GM18870 (cell line): ENCODE measurements at regions not wholly inside any gene's neighbourhood (a gene's known extent, or its start where the extent isn't known, plus 50 kb on each side); places are given as distances from the start of the nearest gene placed in this dataset.
"Not testable (repeated sequence)": the region's sequence is repeated elsewhere in the genome, so short reads cannot be mapped to it uniquely, and the experiment has no call there.

Experiments used
- ATAC-seq: cut with Tn5 transposase; IDR thresholded peaks from one replicate; pipeline ENCODE4 v1.9.1; 2021; ENCODE audit warnings: moderate library complexity; ENCODE audit not compliant: unreplicated experiment

DNA sequence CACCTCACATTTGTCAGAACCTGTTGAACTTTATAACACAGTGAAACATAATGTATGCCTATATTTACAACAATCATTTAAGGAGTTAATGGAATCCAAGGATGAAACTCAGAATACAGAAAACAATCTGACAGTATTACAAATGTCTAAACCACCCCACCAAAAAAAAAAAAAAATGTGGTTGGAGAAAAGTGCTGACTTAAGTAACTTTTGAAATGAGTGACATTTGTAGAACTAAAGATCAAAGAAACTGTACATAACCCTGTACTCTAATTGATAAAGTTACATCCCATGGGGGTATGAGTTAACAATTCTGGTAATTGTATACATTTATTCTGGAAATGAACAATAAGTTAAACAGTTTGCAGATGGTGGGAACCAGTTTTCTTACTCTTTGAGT, 372.1 kb upstream of the TMEFF2 start:
- ATAC-seq = no peak

DNA sequence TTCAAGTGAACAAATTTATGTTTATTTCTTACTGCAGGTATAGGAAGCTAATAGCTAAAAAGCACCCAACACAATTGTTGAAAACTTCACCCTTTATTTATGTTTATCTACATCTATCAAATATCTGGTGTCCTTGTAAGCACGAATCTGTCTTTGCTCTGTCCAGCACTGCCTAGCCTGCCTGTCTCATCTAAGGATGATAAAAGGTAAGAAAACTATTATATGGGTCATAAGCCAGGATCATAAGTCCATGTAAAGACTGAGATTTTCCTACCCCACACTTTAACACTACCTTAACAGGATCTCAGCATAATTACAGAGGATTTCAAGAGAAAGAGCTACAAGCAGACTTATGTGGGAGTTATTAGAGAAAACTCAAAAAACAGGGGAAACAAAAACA, 365.6 kb upstream of the TMEFF2 start:
- no peak for ATAC-seq

DNA sequence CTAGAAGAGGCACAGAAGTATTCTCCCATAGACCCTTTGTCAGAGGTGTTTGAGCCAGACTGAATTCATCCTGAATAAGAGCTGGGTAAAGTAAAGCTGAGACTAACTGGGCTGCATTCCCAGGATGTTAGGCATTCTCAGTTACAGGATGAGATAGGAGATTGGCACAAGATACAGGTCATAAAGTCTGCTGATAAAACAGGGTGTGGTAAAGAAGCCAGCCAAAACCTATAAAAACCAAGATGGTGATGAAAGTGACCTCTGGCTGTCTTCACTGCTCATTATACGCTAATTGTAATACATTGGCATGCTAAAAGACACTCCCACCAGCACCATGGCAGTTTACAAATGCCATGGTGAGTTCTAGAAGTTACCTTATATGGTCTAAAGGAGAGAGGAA, 364.9 kb upstream of the TMEFF2 start:
- no peak for ATAC-seq

DNA sequence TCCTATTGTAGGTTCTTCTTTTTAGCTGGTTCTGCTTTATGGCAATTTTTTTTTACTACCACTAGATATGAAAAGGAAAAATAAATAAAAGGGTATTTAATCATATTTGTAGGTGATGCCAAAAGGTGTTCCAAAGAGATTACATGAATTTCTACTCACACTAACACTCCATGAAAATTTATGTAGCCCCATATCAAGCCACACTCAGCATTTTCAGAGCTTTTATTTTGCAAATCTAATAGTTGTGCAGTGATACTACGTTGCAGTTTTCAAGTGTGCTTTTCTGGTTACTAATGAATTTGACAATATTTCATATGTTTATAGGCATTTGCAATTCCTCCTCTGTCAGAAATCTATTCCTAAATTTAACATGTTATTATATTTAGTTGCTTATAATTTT, 363.9 kb upstream of the TMEFF2 start:
- no peak for ATAC-seq

DNA sequence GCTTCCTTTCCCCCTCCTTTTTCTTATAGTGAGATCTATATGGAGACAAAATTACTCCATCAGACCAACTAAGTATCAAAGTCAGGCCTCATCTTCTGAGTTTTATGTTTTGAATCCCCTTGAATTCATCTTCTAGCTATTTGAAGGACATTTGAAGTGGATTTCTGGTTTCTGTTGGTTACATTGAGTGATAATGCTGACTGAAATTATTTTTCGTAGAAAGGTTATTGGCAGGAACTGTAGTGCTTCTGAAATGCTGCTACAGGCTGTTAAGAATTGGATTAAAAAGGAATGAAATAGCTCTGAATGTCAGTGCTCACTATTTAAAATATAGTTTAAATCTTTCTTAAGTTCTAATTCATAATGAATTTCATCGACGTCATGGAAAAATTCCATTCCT, 361.0 kb upstream of the TMEFF2 start:
- ATAC-seq = no peak

DNA sequence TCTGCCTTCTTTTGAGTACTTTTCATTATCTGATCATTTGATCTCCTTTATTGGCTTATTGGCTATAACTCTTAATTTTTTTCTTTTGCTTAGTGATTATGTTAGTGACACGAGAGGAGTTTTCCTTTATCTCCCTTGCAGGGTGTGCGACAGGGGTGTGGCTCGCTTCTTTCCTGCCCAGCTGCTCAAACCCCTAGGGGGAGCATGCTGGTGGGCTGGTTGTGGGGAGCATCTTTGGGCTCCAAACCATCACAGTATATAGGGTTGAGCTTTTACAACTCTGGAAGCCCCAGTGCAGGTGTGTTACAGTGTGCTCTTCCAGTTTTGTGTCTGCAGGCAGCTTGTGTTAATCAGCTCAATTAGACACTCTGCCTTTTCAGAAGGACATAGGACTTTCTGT, 357.0 kb upstream of the TMEFF2 start:
- no peak for ATAC-seq

DNA sequence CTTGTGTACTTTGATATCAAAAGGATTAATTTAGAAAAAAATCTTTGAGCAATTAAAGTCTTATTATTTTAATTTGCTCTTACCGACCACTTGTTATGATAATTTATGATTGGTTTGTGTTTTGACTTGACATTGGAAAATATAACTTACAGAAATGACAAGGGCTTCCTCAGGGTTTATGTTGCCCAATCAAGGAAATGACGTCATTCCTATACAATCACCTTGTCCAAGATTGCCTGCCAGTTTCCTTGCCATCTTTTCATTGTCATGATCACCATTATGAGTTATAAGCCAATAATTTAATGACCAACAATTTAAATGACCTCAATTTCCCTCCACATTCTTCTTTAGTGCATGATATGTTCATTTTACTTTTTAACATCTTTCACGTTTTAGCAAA, 351.8 kb upstream of the TMEFF2 start:
- ATAC-seq = no peak

DNA sequence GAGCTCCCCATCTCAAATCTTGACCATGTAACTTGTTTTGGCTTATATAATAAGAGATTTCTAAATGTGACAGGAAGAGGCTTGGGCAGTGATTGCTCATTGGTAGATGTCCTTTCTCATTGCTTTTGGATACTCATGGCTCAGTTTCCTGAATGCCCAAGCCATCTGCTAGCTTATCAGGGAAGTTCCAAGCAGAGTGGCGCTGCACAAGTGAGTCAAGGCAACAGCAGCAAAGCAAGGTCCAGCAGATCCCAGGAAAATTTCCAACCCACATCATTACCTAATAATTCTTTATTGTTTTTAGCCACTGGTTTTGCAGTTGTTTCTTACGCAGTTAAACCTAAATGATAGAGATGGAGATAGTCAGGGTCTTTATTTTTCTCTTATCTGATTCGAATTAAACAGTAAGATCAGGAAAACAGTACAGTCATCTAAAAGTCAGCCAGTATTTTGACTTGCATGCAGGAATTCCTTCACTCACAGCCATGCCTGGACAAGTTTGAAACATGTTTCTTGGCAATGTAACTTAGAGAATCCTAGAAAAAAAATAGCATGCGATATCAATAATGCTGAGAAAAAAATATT, 349.7 kb upstream of the TMEFF2 start:
- ATAC-seq = no peak

DNA sequence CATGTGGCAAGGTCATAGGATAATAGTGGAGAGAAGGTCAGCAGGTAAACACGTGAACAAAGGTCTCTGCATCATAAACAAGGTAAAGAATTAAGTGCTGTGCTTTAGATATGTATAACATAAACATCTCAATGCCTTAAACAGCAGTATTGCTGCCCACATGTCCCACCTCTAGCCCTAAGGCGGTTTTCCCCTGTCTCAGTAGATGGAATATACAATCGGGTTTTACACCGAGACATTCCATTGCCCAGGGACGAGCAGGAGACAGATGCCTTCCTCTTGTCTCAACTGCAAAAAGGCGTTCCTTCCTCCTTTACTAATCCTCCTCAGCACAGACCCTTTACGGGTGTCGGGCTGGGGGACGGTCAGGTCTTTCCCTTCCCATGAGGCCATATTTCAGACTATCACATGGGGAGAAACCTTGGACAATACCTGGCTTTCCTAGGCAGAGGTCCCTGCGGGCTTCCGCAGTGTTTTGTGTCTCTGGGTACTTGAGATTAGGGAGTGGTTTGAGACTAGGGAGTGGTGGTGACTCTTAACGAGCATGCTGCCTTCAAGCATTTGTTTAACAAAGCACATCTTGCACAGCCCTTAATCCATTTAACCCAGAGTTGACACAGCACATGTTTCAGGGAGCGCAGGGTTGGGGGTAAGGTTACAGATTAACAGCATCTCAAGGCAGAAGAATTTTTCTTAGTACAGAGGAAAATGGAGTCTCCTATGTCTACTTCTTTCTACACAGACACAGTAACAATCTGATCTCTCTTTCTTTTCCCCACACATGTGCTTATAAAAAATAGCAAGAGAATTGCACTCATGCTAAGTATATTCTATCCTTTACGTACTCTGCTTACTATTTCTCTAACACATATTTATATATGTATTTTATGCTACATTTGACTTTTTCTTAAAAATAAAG, 347.7 kb upstream of the TMEFF2 start:
- not testable (repeated sequence) for ATAC-seq

DNA sequence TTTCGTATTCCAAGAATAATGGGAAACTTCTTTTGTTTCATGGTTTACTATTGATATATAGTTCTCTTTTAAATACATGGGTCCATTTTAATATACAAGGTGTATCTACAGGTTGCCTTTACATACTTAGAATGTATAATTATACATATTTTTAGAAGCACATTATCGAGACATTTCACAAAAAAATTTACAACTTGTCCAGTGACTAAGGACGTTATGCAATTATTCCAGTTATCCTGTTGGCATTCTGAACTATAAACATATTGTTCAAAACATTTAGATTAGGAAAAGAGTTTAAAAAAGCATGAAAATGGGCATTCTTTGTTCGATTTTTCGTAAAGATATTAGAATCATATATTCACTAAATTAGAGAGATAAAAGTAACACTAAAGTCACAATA, 344.6 kb upstream of the TMEFF2 start:
- no peak for ATAC-seq

DNA sequence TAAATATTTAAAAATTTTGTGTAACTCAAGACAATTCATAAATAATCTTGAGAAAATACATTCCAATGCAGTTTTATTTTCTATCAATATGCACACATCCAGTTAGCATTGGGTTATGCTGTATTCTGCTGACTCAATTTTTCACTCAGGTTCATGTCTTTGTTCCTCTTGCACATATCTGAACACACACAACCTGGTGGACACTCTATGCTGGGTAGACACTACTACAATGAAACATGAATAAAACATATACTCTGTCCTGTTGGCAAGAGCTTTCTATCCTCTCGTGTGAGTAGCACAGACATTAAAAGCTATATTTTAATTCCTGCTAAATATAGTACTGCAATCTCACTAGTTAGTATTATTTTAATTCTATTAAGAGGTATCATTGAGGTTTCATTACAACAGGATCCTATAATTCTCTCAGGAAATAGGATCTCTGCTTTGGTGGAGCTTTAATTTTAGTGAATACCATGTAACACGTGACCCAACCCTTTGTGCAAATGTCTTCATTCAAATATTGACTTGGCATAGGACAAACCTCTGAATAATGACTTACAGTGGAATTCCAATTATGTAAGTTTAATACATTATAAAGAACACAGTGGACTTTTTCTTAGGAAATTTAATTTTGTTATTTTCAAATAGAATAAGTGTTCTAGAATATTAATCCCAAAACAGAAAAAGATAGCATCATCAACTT, 342.3 kb upstream of the TMEFF2 start:
- ATAC-seq = no peak

DNA sequence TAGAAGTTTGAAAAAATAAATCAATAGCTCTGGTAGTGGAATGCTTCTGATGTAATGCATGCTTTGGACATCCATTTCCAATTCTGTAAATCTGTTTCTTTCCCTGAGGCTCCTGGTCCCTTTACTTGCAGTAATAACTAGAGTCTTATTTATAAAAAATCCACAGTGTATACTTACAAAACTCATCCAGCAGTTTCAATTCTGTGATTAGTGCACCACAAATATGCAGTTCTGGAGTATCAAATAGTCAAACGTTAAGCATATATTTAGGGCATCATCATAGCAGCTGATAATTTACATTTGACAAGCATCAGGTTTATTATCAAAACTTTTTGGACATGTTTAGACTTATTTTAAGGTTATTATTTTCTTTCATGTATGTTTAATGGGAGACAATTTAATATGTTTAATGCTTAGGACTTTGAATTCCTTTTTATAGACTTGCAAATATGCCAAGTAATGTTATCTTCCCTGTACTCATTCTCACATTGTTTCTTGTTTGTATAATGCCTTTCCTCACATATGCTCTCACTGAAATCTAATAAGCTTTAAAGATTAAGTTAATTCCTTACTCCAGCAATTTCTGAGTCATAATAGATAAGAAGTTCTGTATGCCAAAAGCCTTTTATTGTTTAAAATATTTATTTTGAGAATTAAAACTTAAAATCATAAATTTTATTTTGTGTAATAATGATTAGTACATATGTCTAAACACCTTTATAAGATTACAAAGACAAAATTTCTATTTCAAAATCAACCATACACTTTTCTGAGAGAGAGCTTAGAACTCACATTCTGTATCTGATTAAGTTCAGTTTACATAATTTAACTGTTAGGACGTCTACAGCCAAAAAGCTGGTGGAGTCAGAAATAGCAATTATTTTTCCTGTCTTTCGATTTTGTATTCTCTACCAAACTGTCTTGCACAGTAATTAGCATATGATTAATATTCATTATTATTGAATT, 341.5 kb upstream of the TMEFF2 start:
- no peak for ATAC-seq

DNA sequence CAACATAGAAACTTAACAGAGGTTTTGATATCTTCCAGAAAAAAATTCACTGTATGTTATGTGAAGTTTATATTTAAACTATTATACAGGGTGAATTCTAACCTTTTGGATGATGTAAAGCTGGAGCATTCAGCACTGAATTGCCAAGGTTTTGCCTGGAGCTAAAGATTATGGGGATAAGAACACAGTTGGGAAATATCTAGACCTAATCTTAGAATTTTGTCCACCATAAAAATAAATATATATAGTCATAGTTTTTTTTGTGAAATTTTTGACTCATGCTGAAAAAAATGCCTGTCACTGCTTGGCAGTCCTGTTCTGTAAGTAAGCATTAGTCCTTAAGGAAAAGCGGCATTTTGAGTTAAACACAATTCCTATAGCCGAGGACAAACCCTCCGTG, 339.3 kb upstream of the TMEFF2 start:
- no peak for ATAC-seq

DNA sequence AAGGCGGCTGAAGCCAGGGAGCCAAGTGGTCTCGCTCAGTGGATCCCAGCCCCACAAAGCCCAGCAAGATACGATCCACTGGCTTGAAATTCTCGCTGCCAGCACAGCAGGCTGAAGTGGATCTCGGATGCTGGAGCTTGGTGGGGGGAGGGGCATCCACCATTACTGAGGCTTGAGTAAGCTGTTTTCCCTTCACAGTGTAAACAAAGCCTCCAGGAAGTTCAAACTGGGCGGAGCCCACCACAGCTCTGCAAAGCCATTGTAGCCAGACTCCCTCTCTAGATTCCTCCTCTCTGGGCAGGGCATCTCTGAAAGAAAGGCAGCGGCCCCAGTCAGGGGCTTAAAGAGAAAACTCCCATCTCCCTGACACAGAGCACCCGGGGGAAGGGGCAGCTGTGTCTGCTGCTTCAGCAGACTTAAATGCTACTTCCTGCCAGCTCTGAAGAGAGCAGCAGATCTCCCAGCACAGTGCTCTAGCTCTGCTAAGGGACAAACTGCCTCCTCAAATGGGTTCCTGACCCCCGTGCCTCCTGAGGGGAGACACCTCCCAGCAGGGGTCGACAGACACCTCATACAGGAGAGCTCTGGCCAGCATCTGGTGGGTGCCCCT, 330.0 kb upstream of the TMEFF2 start:
- not testable (repeated sequence) for ATAC-seq

DNA sequence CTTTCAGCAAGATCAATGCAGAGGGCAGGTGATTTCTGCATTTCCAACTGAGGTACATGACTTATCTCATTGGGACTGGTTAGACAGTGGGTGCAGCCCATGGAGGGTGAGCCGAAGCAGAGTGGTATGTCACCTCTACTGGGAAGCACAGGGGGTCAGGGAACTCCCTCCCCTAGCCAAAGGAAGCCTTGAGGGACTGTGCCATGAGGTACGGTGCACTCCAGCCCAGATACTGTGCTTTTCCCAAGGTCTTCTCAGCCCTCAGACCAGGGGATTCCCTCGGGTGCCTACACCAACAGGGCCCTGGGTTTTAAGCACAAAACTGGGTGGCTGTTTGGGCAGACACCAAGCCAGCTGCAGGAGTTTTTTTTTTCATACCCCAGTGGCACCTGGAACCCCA, 329.5 kb upstream of the TMEFF2 start:
- ATAC-seq = not testable (repeated sequence)

DNA sequence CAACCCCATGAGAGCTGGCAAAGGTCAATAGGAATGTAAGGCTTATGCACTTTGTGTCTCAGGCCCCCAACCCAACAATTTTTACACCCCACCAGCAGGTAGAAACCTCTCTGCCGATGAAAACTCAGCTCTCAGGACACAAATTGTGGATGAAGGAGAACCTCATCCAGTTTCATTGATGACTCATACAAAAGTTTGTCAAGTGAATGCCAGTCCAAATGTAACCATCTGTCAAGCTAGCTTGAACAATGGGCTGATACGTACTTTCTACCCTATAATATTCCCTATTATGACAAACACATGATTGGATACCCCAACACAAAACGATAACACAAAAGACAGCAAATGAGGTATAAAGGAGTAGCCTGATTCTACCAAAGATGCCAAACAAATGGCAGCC, 321.2 kb upstream of the TMEFF2 start:
- ATAC-seq = no peak

DNA sequence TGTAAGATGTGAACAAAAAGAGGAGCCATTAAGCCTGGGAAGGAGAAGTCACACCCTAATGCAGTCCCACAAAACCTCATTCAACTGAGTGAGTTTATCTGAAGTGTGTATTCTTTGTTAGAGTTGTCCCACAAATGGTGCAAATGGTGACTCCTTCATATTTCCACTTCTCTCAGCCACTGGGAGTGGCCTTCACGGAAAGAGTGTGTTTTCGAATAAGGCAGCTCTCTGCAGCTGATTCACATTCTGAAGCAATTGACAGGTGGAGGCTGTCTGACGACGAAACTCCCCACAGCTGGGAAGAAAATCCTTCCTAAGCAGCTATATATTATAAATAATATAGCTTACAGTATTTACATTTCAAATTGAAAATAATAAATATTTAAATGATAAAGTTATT, 318.8 kb upstream of the TMEFF2 start:
- no peak for ATAC-seq

DNA sequence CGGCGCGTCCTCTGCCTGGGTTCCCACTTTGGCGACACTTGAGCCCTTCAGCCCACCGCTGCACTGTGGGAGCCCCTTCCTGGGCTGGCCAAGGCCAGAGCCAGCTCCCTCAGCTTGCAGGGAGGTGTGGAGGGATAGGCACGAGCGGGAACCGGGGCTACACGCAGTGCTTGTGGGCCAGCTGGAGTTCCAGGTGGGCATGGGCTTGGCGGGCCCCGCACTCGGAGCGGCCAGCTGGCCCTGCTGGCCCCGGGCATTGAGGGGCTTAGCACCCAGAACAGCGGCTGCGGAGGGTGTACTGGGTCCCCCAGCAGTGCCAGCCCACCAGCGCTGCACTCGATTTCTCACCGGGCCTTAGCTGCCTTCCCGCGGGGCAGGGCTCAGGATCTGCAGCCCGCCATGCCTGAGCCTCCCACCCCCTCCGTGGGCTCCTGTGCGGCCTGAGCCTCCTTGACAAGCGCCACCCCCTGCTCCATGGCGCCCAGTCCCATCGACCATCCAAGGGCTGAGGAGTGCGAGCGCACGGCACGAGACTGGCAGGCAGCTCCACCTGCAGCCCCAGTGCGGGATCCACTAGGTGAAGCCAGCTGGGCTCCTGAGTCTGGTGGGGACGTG, 313.2 kb upstream of the TMEFF2 start:
- ATAC-seq = not testable (repeated sequence)

DNA sequence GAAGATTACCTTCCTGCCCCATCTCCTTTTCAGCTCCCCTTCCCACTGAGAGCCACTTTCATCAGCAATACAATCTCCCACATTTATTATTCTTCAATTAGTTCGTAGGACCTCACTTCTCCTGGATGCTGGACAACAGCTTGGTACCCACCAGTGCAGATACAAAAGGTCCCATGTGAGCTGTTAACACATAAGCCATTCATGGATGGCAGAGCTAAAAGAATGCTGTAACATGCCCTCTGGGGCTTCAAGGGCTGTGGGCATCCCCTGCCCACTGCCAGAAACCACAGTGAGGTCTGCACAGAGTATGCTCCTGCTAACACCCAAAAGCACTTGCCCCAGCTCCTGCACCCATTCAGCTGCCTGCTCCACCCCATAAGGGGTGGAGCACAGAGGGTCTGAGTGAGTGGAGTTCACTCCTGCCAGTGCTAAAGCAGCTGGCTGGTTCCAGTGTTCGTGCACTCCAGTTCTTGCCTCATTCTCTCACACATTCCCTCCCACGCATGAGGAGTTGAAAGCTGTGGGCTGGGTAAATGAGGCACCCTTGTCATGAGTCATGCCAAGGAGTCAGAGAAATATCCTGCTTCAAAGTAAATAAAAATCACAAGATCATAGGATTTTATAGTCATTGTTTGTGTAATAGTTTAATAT, 305.9 kb upstream of the TMEFF2 start:
- ATAC-seq = peak; percentile 88
